T-helper 17 cell (primary cell): ENCODE measurements at regions not wholly inside any gene's neighbourhood (a gene's known extent, or its start where the extent isn't known, plus 50 kb on each side); places are given as distances from the start of the nearest gene placed in this dataset.

Experiments
- ATAC-seq: fragments of 150-1000 bp; cut with Tn5 transposase; 2 replicates; pipeline ENCODE4 v1.10.0; 2021; ENCODE audit warnings: mild to moderate bottlenecking, moderate library complexity
- DNase-seq, 3 donors: peaks; one replicate each; pipeline versions ENCODE4 v3.0.0 to v3.0.0-alpha.2; 2020 to 2021
- H3K9me3 ChIP-seq: one replicate; pipeline ENCODE4 v1.7.0; 2013; ENCODE audit warnings: low read length, mild to moderate bottlenecking; ENCODE audit not compliant: control insufficient read depth, poor library complexity, severe bottlenecking
- H3K27ac Mint-ChIP-seq: one replicate; pipeline ENCODE4 v1.8.0; 2022; ENCODE audit warnings: mild to moderate bottlenecking, moderate library complexity, mixed read lengths
- H3K27me3 Mint-ChIP-seq: one replicate; pipeline ENCODE4 v1.8.0; 2022; ENCODE audit warnings: mixed read lengths
- H3K36me3 Mint-ChIP-seq: one replicate; pipeline ENCODE4 v1.8.0; 2022; ENCODE audit warnings: low read depth, mixed read lengths
- H3K4me1 Mint-ChIP-seq: one replicate; pipeline ENCODE4 v1.8.0; 2022; ENCODE audit warnings: mild to moderate bottlenecking, mixed read lengths
- H3K4me3 Mint-ChIP-seq: one replicate; pipeline ENCODE4 v1.8.0; 2022; ENCODE audit warnings: mild to moderate bottlenecking, moderate library complexity, mixed read lengths

GRCh38 chr3:148441191-148441590 lies 256.5 kb upstream of the AGTR1 start:
- H3K27ac Mint-ChIP-seq: no peak overlapping the region
- no peaks in the 10 kb centered on the region for H3K27me3 Mint-ChIP-seq
- no peak for ATAC-seq
- H3K9me3 ChIP-seq: no peaks in the 10 kb centered on the region
- H3K4me1 Mint-ChIP-seq: no peaks in the 10 kb centered on the region
- no peak for DNase-seq
- no peak overlapping the region for H3K4me3 Mint-ChIP-seq
- H3K36me3 Mint-ChIP-seq: no peaks in the 10 kb centered on the region

- ATAC-seq (no peak), DNase-seq (no peak)
- Mint-ChIP-seq H3K27ac (no peak overlapping the region), H3K4me1 (no peaks in the 10 kb centered on the region), H3K4me3 (no peak overlapping the region), H3K27me3 (no peaks in the 10 kb centered on the region), H3K36me3 (no peaks in the 10 kb centered on the region)
- H3K9me3 ChIP-seq: no peaks in the 10 kb centered on the region
Observed at GRCh38 chr3:148450819-148451218, 246.9 kb upstream of the AGTR1 start.

DNA sequence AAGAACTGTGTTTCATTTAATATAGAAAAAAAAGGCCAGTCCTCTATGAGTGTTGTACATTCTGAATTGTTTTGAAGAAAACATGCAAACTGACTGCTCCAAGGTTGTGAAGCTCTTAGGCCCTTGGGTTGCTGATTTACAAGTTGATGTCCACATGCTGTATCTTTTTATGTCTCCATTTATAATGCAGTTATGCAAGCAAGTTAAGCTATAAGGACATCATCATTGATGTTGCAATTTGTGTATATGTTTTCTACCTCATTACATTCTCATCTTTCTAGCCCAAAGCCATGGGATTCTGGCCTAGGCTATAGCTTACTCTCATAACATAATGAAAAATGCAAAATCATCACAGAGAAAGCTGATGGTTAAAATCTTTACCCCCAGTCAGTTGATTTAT lies 245.7 kb upstream of the AGTR1 start:
- Mint-ChIP-seq H3K4me3 (no peak overlapping the region), H3K27ac (no peak overlapping the region), H3K27me3 (no peaks in the 10 kb centered on the region), H3K4me1 (no peaks in the 10 kb centered on the region), H3K36me3 (no peaks in the 10 kb centered on the region)
- DNase-seq: no peak
- H3K9me3 ChIP-seq: no peaks in the 10 kb centered on the region
- no peak for ATAC-seq

- no peaks in the 10 kb centered on the region for H3K9me3 ChIP-seq
- ATAC-seq (no peak), DNase-seq (no peak)
- Mint-ChIP-seq H3K27ac (no peak overlapping the region), H3K36me3 (no peaks in the 10 kb centered on the region), H3K4me3 (no peak overlapping the region), H3K4me1 (no peaks in the 10 kb centered on the region), H3K27me3 (no peaks in the 10 kb centered on the region)
Observed at GRCh38 chr3:148453781-148454191, 243.9 kb upstream of the AGTR1 start.

GRCh38 chr3:148455098-148455497 lies 242.6 kb upstream of the AGTR1 start:
- Mint-ChIP-seq H3K4me1 (no peaks in the 10 kb centered on the region), H3K4me3 (no peak overlapping the region), H3K36me3 (no peaks in the 10 kb centered on the region), H3K27ac (no peak overlapping the region), H3K27me3 (no peaks in the 10 kb centered on the region)
- ATAC-seq: no peak
- H3K9me3 ChIP-seq: no peaks in the 10 kb centered on the region
- DNase-seq: no peak

DNA sequence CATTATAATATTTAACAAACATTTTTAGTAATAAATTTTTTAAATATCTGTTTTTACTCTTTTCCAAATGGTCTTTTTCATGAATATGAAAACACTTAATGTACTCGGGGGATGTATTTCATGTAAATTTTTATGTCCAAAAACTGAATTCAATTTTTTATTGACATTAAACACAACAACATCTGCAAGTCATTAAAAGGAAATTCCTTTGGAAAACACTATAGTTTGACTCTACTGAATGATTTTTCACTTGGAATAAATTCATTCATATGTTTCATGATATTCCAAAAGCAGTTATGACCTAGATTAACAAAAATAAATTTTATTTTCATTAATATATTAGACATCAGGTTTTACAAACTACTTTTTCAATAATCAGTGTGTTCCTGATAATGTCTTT lies 239.8 kb upstream of the AGTR1 start:
- H3K4me1 Mint-ChIP-seq: no peaks in the 10 kb centered on the region
- DNase-seq (no peak), ATAC-seq (no peak)
- H3K36me3 Mint-ChIP-seq: no peaks in the 10 kb centered on the region
- H3K9me3 ChIP-seq: no peaks in the 10 kb centered on the region
- no peaks in the 10 kb centered on the region for H3K27me3 Mint-ChIP-seq
- H3K4me3 Mint-ChIP-seq: no peak overlapping the region
- no peak overlapping the region for H3K27ac Mint-ChIP-seq

- H3K36me3 Mint-ChIP-seq: no peaks in the 10 kb centered on the region
- ATAC-seq (no peak), DNase-seq (no peak)
- no peaks in the 10 kb centered on the region for H3K9me3 ChIP-seq
- H3K27me3 Mint-ChIP-seq: no peaks in the 10 kb centered on the region
- no peak overlapping the region for H3K4me3 Mint-ChIP-seq
- no peaks in the 10 kb centered on the region for H3K4me1 Mint-ChIP-seq
- H3K27ac Mint-ChIP-seq: no peak overlapping the region
Observed at GRCh38 chr3:148459931-148460513, 237.7 kb upstream of the AGTR1 start.

DNA sequence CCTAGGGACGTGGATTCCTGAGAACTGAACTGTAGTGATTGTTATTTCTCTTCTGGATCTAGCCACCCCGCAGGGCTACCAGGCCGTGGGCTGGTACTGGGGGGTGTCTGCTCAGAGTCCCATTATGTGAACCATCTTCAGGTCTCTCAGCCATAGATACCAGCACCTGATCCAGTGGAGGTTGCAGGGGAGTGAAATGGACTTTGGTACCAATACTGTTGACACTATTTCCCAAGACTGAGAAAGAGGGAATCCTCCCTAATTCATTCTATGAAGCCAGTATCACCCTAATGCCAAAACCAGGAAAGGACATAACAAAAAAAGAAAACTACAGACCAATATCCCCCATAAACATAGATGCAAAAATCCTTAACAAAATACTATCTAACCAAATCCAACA lies 237.0 kb upstream of the AGTR1 start:
- no peak overlapping the region for H3K4me3 Mint-ChIP-seq
- no peak for ATAC-seq

GRCh38 chr3:148464246-148464645 lies 233.5 kb upstream of the AGTR1 start:
- H3K4me3 Mint-ChIP-seq: no peak overlapping the region
- no peaks in the 10 kb centered on the region for H3K27me3 Mint-ChIP-seq
- H3K4me1 Mint-ChIP-seq: no peaks in the 10 kb centered on the region
- ATAC-seq (no peak), DNase-seq (no peak)
- H3K27ac Mint-ChIP-seq: no peak overlapping the region
- H3K36me3 Mint-ChIP-seq: no peaks in the 10 kb centered on the region
- no peaks in the 10 kb centered on the region for H3K9me3 ChIP-seq

More for the DNA sequence above, 237.0 kb upstream of the AGTR1 start:
- no peaks in the 10 kb centered on the region for H3K36me3 Mint-ChIP-seq
- no peak overlapping the region for H3K27ac Mint-ChIP-seq
- H3K27me3 Mint-ChIP-seq: no peaks in the 10 kb centered on the region
- H3K4me1 Mint-ChIP-seq: no peaks in the 10 kb centered on the region
- no peak for DNase-seq
- no peaks in the 10 kb centered on the region for H3K9me3 ChIP-seq

GRCh38 chr3:148466143-148466542 lies 231.6 kb upstream of the AGTR1 start:
- Mint-ChIP-seq H3K36me3 (no peaks in the 10 kb centered on the region), H3K4me1 (no peaks in the 10 kb centered on the region), H3K27ac (no peak overlapping the region), H3K4me3 (no peak overlapping the region), H3K27me3 (no peaks in the 10 kb centered on the region)
- no peak for DNase-seq
- ATAC-seq: no peak
- H3K9me3 ChIP-seq: no peaks in the 10 kb centered on the region

- Mint-ChIP-seq H3K4me1 (no peaks in the 10 kb centered on the region), H3K27ac (no peak overlapping the region), H3K27me3 (no peaks in the 10 kb centered on the region), H3K36me3 (no peaks in the 10 kb centered on the region), H3K4me3 (no peak overlapping the region)
- DNase-seq (no peak), ATAC-seq (no peak)
- H3K9me3 ChIP-seq: no peaks in the 10 kb centered on the region
Observed at GRCh38 chr3:148466980-148467740, 230.5 kb upstream of the AGTR1 start.

DNA sequence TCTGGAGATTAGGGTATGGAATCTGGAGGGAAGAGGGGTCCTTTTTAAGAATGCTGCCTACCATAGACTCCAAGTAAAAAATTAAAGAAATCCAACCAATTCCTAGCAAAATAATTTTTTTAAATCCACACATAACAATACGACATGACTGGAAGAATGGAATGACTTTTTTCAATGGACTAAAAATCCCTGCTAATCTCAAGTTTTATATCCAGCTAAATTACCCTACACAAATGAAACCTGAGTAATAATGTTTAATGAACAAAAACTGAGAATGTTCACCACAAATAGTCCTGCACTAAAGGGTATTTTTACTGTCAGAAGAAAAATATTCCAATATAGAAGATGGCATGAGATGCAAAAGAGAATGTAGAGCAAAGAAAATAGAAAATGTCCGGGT lies 220.3 kb upstream of the AGTR1 start:
- Mint-ChIP-seq H3K27ac (no peak overlapping the region), H3K4me3 (no peak overlapping the region), H3K4me1 (no peaks in the 10 kb centered on the region), H3K36me3 (no peaks in the 10 kb centered on the region), H3K27me3 (no peaks in the 10 kb centered on the region)
- DNase-seq: no peak
- ATAC-seq: no peak
- H3K9me3 ChIP-seq: no peaks in the 10 kb centered on the region

DNA sequence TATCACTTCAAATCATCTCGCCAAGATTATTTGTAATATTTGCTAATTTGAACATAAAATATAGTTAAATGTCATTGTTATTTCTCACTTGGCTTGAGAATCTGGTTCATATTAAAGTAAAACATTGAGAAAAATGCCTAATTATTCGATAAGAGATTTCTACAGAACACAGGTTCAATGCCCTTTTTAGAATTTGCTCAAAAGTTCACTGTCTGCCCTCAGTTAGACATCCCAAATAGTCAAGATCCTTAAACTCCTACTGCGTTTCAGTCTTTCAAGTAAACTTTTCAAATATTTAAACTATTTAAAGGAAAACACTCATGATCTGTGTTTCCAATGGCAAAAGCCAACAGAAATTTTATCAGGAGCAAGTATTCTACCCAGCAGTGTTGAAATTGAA lies 204.1 kb upstream of the AGTR1 start:
- no peak overlapping the region for H3K27ac Mint-ChIP-seq
- H3K9me3 ChIP-seq: no peaks in the 10 kb centered on the region
- H3K27me3 Mint-ChIP-seq: no peaks in the 10 kb centered on the region
- no peak overlapping the region for H3K4me3 Mint-ChIP-seq
- no peak for DNase-seq
- H3K4me1 Mint-ChIP-seq: no peaks in the 10 kb centered on the region
- no peak for ATAC-seq
- H3K36me3 Mint-ChIP-seq: no peaks in the 10 kb centered on the region

DNA sequence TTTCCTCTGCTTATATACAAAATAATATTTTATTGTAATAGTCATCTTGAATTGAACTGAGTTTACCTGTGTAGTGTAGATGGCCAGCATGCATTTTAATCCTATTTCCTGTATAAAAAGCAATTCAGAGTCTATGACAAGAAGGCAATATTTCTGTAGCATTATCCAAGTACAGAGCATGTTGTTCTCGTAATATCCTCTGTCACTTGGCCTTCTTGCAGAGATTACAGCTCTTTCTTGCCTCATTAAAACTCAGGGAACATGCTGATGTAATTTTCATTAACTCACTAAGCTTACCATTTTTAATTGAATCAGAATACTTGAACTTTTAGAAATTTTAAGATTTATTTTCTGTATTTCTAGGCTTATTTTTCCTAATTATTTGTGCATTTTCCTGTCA lies 203.3 kb upstream of the AGTR1 start:
- ATAC-seq (no peak), DNase-seq (no peak)
- no peak overlapping the region for H3K4me3 Mint-ChIP-seq
- no peaks in the 10 kb centered on the region for H3K27me3 Mint-ChIP-seq
- no peaks in the 10 kb centered on the region for H3K4me1 Mint-ChIP-seq
- no peaks in the 10 kb centered on the region for H3K36me3 Mint-ChIP-seq
- no peaks in the 10 kb centered on the region for H3K9me3 ChIP-seq
- no peak overlapping the region for H3K27ac Mint-ChIP-seq
